ENCODE measurements at regions not wholly inside any gene's neighbourhood (a gene's known extent, or its start where the extent isn't known, plus 50 kb on each side); places are given as distances from the start of the nearest gene placed in this dataset.

DNA sequence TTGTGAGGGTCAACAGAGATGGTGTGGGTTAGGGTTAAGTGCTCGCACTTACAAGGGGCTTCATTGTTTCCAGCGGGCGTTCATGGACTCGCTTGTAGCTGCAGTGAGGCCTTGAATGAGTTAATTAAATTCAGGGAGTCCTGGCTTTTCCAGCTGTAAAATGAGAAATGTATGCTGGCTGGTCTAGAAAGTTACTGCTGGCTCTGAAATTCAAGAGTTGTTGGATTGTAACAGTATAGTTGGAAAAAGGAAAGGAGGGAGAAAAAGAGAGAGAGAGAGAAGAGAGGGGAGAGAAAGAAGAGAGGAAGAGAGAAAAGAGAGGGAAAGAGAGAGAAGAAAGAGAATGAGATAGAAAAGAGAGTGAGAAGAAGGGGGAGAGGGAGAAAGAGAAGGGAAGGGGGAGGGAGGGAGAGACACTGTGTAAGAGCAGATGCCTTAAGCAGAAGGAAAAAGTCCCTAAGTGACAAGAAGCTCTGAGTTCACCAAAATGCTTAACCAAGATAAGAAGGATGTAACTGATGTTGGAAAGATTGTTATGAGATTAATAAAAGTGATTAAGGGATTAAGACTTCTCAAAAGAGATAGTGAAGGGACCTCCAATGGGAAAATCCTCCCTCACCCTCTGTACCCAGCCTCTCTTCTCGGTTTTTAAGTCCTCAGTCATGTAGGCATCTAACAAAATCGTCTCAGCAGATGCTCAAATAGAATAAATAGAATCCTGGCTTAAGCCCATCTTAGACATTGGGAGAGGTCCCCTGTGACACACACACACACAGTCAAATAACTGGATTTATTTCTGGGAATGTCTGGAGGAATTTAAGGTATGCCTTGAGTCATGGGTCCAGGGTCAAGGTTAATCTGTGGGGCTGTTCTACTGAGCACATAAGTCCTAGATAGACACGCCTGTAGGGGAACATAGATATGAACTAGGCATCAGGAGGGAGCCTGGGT lies 477.9 kb downstream of the MIAT start:
- intact Hi-C loops (cut with micrococcal nuclease; ENCODE audit: unreplicated experiment) = no loop called here
- Histone ChIP-seq H3K27me3 (replicated peaks; ENCODE audit: insufficient read depth, low read depth, low read length, poor library complexity) (no peaks in the 10 kb centered on the region), H3K4me3 (ENCODE audit: low read depth, low read length, poor library complexity, severe bottlenecking) (no peak overlapping the region), H3K4me1 (ENCODE audit: insufficient read depth, low read length, poor library complexity, severe bottlenecking) (peaks cover 17% of the 10 kb centered on the region), H3K27ac (ENCODE audit: low read depth, low read length, poor library complexity, severe bottlenecking) (no peak overlapping the region), H3K9me3 (ENCODE audit: low read depth, low read length, poor library complexity, severe bottlenecking) (no peaks in the 10 kb centered on the region), H3K36me3 (ENCODE audit: insufficient read depth, low read length, poor library complexity, severe bottlenecking) (no peaks in the 10 kb centered on the region)
- no peak for DNase-seq (ENCODE audit: low spot score)
- no TSS peak for BruUV-seq (replicated peaks)
- CTCF ChIA-PET = no interaction called here
- no peak for TF ChIP-seq EZH2 (IDR thresholded peaks at IDR 0.05; ENCODE audit: borderline replicate concordance, low read depth, low read length, poor library complexity, severe bottlenecking)
- TF ChIP-seq, protein P1, sequence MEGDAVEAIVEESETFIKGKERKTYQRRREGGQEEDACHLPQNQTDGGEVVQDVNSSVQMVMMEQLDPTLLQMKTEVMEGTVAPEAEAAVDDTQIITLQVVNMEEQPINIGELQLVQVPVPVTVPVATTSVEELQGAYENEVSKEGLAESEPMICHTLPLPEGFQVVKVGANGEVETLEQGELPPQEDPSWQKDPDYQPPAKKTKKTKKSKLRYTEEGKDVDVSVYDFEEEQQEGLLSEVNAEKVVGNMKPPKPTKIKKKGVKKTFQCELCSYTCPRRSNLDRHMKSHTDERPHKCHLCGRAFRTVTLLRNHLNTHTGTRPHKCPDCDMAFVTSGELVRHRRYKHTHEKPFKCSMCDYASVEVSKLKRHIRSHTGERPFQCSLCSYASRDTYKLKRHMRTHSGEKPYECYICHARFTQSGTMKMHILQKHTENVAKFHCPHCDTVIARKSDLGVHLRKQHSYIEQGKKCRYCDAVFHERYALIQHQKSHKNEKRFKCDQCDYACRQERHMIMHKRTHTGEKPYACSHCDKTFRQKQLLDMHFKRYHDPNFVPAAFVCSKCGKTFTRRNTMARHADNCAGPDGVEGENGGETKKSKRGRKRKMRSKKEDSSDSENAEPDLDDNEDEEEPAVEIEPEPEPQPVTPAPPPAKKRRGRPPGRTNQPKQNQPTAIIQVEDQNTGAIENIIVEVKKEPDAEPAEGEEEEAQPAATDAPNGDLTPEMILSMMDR (conservative IDR thresholded peaks at IDR 0.05; ENCODE audit: low read depth, low read length) = no peak
- POLR2A ChIA-PET (ENCODE audit: low non-redundant PET) = no interaction called here

DNA sequence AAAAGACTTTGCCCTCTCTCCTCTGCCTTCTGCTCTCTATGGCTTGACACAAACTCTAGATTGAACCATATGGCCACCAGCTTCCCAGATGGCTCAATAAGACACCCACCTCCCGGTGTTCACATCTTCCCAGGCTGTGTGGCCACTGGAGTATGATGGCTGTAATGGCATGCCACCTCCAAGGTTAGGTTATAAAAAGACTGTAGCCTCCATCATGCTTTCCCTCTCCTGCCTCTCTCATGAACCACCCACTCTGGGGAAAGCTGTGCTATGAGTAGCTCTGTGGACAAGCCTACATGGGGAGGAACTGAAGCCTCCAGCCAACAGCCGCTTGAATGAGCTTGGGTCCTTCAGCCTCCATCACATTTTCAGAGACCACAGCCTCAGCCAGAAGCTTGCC lies 479.2 kb downstream of the MIAT start:
- intact Hi-C loops (cut with micrococcal nuclease; ENCODE audit: unreplicated experiment) = no loop called here
- ChIA-PET POLR2A (ENCODE audit: low non-redundant PET) (no interaction called here), CTCF (no interaction called here)
- no peaks in the 10 kb centered on the region for H3K9me3 ChIP-seq (ENCODE audit: low read depth, low read length, poor library complexity, severe bottlenecking)
- H3K4me1 ChIP-seq (ENCODE audit: insufficient read depth, low read length, poor library complexity, severe bottlenecking) = peaks cover 17% of the 10 kb centered on the region
- no peaks in the 10 kb centered on the region for H3K27me3 ChIP-seq (replicated peaks; ENCODE audit: insufficient read depth, low read depth, low read length, poor library complexity)
- no peaks in the 10 kb centered on the region for H3K36me3 ChIP-seq (ENCODE audit: insufficient read depth, low read length, poor library complexity, severe bottlenecking)
- H3K27ac ChIP-seq (ENCODE audit: low read depth, low read length, poor library complexity, severe bottlenecking) = no peak overlapping the region
- H3K4me3 ChIP-seq (ENCODE audit: low read depth, low read length, poor library complexity, severe bottlenecking) = no peak overlapping the region
- BruUV-seq (replicated peaks) = no TSS peak
- no peak for DNase-seq (ENCODE audit: low spot score)
- no peak for TF ChIP-seq EZH2 (IDR thresholded peaks at IDR 0.05; ENCODE audit: borderline replicate concordance, low read depth, low read length, poor library complexity, severe bottlenecking)
- TF ChIP-seq, protein P1 (conservative IDR thresholded peaks at IDR 0.05; ENCODE audit: low read depth, low read length) = no peak

DNA sequence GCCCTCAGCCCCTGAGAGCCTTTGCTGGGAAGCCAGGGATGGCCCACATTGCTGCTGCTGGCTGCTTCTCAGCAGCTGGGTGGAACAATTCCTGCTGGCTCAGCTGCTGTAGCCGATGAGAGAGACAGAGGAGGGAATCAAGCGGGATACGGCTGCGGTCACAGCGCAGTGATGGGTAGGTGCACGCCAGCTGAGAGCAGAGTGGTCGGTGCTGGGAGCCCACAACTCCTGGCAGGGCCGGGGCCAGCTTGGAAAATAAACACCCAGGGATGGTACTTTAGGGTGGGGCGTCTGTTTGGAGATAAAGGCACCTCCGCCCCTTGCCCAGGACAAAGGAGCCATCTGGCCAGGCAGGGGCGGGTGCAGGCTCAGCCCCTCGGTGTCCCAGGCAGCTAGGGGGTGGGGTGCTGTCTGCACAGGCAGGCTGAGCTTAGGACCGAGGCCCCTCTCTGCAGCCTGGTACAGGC lies 480.5 kb downstream of the MIAT start:
- no TSS peak for BruUV-seq (replicated peaks)
- POLR2A ChIA-PET (ENCODE audit: low non-redundant PET) = no interaction called here
- no peak for DNase-seq (ENCODE audit: low spot score)

More for the DNA sequence above, 480.5 kb downstream of the MIAT start:
- CTCF ChIA-PET = no interaction called here
- Histone ChIP-seq H3K27me3 (replicated peaks; ENCODE audit: insufficient read depth, low read depth, low read length, poor library complexity) (no peaks in the 10 kb centered on the region), H3K27ac (ENCODE audit: low read depth, low read length, poor library complexity, severe bottlenecking) (no peak overlapping the region), H3K4me3 (ENCODE audit: low read depth, low read length, poor library complexity, severe bottlenecking) (no peak overlapping the region), H3K4me1 (ENCODE audit: insufficient read depth, low read length, poor library complexity, severe bottlenecking) (peaks cover 16% of the 10 kb centered on the region), H3K9me3 (ENCODE audit: low read depth, low read length, poor library complexity, severe bottlenecking) (no peaks in the 10 kb centered on the region), H3K36me3 (ENCODE audit: insufficient read depth, low read length, poor library complexity, severe bottlenecking) (no peaks in the 10 kb centered on the region)
- intact Hi-C loops (cut with micrococcal nuclease; ENCODE audit: unreplicated experiment) = no loop called here
- TF ChIP-seq EZH2 (IDR thresholded peaks at IDR 0.05; ENCODE audit: borderline replicate concordance, low read depth, low read length, poor library complexity, severe bottlenecking) = no peak
- TF ChIP-seq, protein P1 (conservative IDR thresholded peaks at IDR 0.05; ENCODE audit: low read depth, low read length) = no peak

Measured in A673 (cell line).